Natural killer cell (primary cell): ENCODE measurements at regions not wholly inside any gene's neighbourhood (a gene's known extent, or its start where the extent isn't known, plus 50 kb on each side); places are given as distances from the start of the nearest gene placed in this dataset.
A peak's percentile ranks its signal among the peaks of the same experiment; 100 is the strongest.
"Not testable (repeated sequence)": the region's sequence is repeated elsewhere in the genome, so short reads cannot be mapped to it uniquely, and the experiment has no call there.

Experiments
- ATAC-seq, 3 donors: fragments of 150-1000 bp in 2 of 3; fragments of 200-7000 bp in 1 of 3; cut with Tn5 transposase; 1 replicate in 1 of 3; 2 replicates in 2 of 3; pipeline ENCODE4 v1.10.0; 2021; ENCODE audit warnings: mild to moderate bottlenecking in 2 of 3, moderate library complexity in 2 of 3
- DNase-seq, 2 donors: peaks; one replicate each; pipeline versions ENCODE4 v3.0.0 to v3.0.0-alpha.2; 2013 to 2021; ENCODE audit warnings: mixed read lengths in 1 of 2
- H3K27ac ChIP-seq: one replicate; pipeline ENCODE4 v1.5.1; 2013; ENCODE audit warnings: mild to moderate bottlenecking, low read length
- H3K27me3 ChIP-seq: one replicate; pipeline ENCODE4 v1.6.1; 2013; ENCODE audit warnings: low read length; ENCODE audit not compliant: control insufficient read depth, insufficient read depth
- H3K36me3 ChIP-seq: one replicate; pipeline ENCODE4 v1.6.1; 2013; ENCODE audit warnings: low read length; ENCODE audit not compliant: control insufficient read depth, insufficient read depth
- H3K4me1 ChIP-seq: one replicate; pipeline ENCODE4 v1.6.1; 2013; ENCODE audit warnings: low read length; ENCODE audit not compliant: control insufficient read depth, insufficient read depth
- H3K4me3 ChIP-seq: one replicate; pipeline ENCODE4 v1.5.1; 2013; ENCODE audit warnings: low read length
- H3K9me3 ChIP-seq: one replicate; pipeline ENCODE4 v1.6.1; 2013; ENCODE audit warnings: low read length; ENCODE audit not compliant: control insufficient read depth, insufficient read depth
- H3K27ac Mint-ChIP-seq, 2 donors: one replicate each; pipeline ENCODE4 v1.8.0; 2022; ENCODE audit warnings: mild to moderate bottlenecking in 2 of 2, mixed read lengths in 2 of 2, moderate library complexity in 1 of 2
- H3K27me3 Mint-ChIP-seq, 2 donors: one replicate each; pipeline ENCODE4 v1.8.0; 2022; ENCODE audit warnings: low read depth in 2 of 2, mixed read lengths in 2 of 2
- H3K36me3 Mint-ChIP-seq: one replicate; pipeline ENCODE4 v1.8.0; 2022; ENCODE audit warnings: mixed read lengths
- H3K4me1 Mint-ChIP-seq, 2 donors: one replicate each; pipeline ENCODE4 v1.8.0; 2022; ENCODE audit warnings: mixed read lengths in 2 of 2
- H3K4me3 Mint-ChIP-seq: one replicate; pipeline ENCODE4 v1.8.0; 2022; ENCODE audit warnings: mild to moderate bottlenecking, moderate library complexity, mixed read lengths
- H3K9me3 Mint-ChIP-seq, 2 donors: one replicate each; pipeline ENCODE4 v1.8.0; 2022; ENCODE audit warnings: mixed read lengths in 2 of 2
- CTCF ChIP-seq: fragments of 200-600 bp; IDR thresholded peaks from one replicate; pipeline ENCODE4 v1.8.0; 2022; ENCODE audit warnings: antibody characterized with exemption
- WGBS: methylation state at CpG from one replicate; pipeline ENCODE4 v1.1.7; 2013; ENCODE audit warnings: missing lambda C conversion rate; ENCODE audit not compliant: insufficient coverage; 5-methylcytosine and 5-hydroxymethylcytosine counted together
- intact Hi-C: fragments of 100-400 bp; cut with micrococcal nuclease; formaldehyde crosslinking; loops from one replicate; pipeline ENCODE4 v1.14.2; 2022

GRCh38 chr3:30318110-30318509 is 288.3 kb upstream of the TGFBR2 start:
- Mint-ChIP-seq H3K4me1 (peaks cover 10 to 12% of the 10 kb centered on the region in 2 donors), H3K27me3 (no peaks in the 10 kb centered on the region), H3K4me3 (no peak overlapping the region), H3K9me3 (no peaks in the 10 kb centered on the region), H3K27ac (no peak overlapping the region), H3K36me3 (no peaks in the 10 kb centered on the region)
- no peak for TF ChIP-seq CTCF
- ATAC-seq = no peak
- no peaks in the 10 kb centered on the region for H3K4me1 ChIP-seq
- H3K4me3 ChIP-seq = no peak overlapping the region
- WGBS = 95% methylated on average over 3 of the region's 3 CpGs
- H3K36me3 ChIP-seq = no peaks in the 10 kb centered on the region
- H3K9me3 ChIP-seq = no peaks in the 10 kb centered on the region
- no peaks in the 10 kb centered on the region for H3K27me3 ChIP-seq
- intact Hi-C loops = no loop called here
- no peak for DNase-seq
- H3K27ac ChIP-seq = no peak overlapping the region

GRCh38 chr3:30319713-30320112 is 286.7 kb upstream of the TGFBR2 start:
- no peaks in the 10 kb centered on the region for H3K9me3 ChIP-seq
- H3K4me3 ChIP-seq = no peak overlapping the region
- no peaks in the 10 kb centered on the region for H3K4me1 ChIP-seq
- no peak overlapping the region for H3K27ac ChIP-seq
- H3K9me3 Mint-ChIP-seq = no peaks in the 10 kb centered on the region
- H3K36me3 Mint-ChIP-seq = no peaks in the 10 kb centered on the region
- no peaks in the 10 kb centered on the region for H3K27me3 Mint-ChIP-seq
- ATAC-seq (peak; percentile 80 to 99 (median 94)), DNase-seq (peak in 1 of 2 donors; percentile 76)
- no peaks in the 10 kb centered on the region for H3K27me3 ChIP-seq
- H3K4me1 Mint-ChIP-seq = peaks cover 10 to 12% of the 10 kb centered on the region in 2 donors
- no peak overlapping the region for H3K27ac Mint-ChIP-seq
- no peak overlapping the region for H3K4me3 Mint-ChIP-seq
- intact Hi-C loops = loop anchor here (1.0 kb wide), 1 partner anchor 374 kb away; no protein-coding TSS in a partner anchor
- no peaks in the 10 kb centered on the region for H3K36me3 ChIP-seq
- peak; percentile 61 for TF ChIP-seq CTCF

GRCh38 chr3:30320392-30320791 is 286.0 kb upstream of the TGFBR2 start:
- no peaks in the 10 kb centered on the region for H3K27me3 ChIP-seq
- intact Hi-C loops = no loop called here
- H3K36me3 ChIP-seq = no peaks in the 10 kb centered on the region
- Mint-ChIP-seq H3K9me3 (no peaks in the 10 kb centered on the region), H3K27ac (no peak overlapping the region), H3K27me3 (no peaks in the 10 kb centered on the region), H3K4me3 (no peak overlapping the region), H3K36me3 (no peaks in the 10 kb centered on the region), H3K4me1 (peaks cover 10 to 12% of the 10 kb centered on the region in 2 donors)
- TF ChIP-seq CTCF = no peak
- no peak overlapping the region for H3K4me3 ChIP-seq
- no peaks in the 10 kb centered on the region for H3K4me1 ChIP-seq
- ATAC-seq (no peak), DNase-seq (no peak)
- no peaks in the 10 kb centered on the region for H3K9me3 ChIP-seq
- WGBS = no CpG with 5 or more reads among the region's 1 CpG
- H3K27ac ChIP-seq = no peak overlapping the region

GRCh38 chr3:30321065-30321464 is 285.3 kb upstream of the TGFBR2 start:
- DNase-seq = no peak
- Histone ChIP-seq H3K4me3 (no peak overlapping the region), H3K4me1 (no peaks in the 10 kb centered on the region), H3K9me3 (no peaks in the 10 kb centered on the region), H3K36me3 (no peaks in the 10 kb centered on the region), H3K27ac (no peak overlapping the region), H3K27me3 (no peaks in the 10 kb centered on the region)
- no peak for TF ChIP-seq CTCF
- Mint-ChIP-seq H3K27ac (no peak overlapping the region), H3K4me3 (no peak overlapping the region), H3K36me3 (no peaks in the 10 kb centered on the region), H3K4me1 (peaks cover 10 to 12% of the 10 kb centered on the region in 2 donors), H3K27me3 (peaks cover 3 to 7% of the 10 kb centered on the region in 2 donors), H3K9me3 (no peaks in the 10 kb centered on the region)
- no CpG with 5 or more reads among the region's 2 CpGs for WGBS
- intact Hi-C loops = no loop called here
- ATAC-seq = no peak

GRCh38 chr3:30323649-30324048 is 282.8 kb upstream of the TGFBR2 start:
- H3K27ac Mint-ChIP-seq, H3K27ac ChIP-seq, ATAC-seq, H3K27me3 Mint-ChIP-seq, intact Hi-C loops, H3K36me3 ChIP-seq, H3K9me3 Mint-ChIP-seq, H3K27me3 ChIP-seq, H3K36me3 Mint-ChIP-seq, DNase-seq, H3K4me1 ChIP-seq, H3K4me3 Mint-ChIP-seq, H3K9me3 ChIP-seq, H3K4me3 ChIP-seq: not testable (repeated sequence)
- WGBS = 100% methylated on average over 1 of the region's 1 CpG
- H3K4me1 Mint-ChIP-seq = peaks cover 10 to 12% of the 10 kb centered on the region in 2 donors
